Kidney capillary endothelial cell (primary cell): ENCODE measurements at regions not wholly inside any gene's neighbourhood (a gene's known extent, or its start where the extent isn't known, plus 50 kb on each side); places are given as distances from the start of the nearest gene placed in this dataset.

Experiments used
- DNase-seq: peaks from one replicate; pipeline ENCODE4 v3.0.0-alpha.2; 2018; ENCODE audit warnings: low spot score

DNA sequence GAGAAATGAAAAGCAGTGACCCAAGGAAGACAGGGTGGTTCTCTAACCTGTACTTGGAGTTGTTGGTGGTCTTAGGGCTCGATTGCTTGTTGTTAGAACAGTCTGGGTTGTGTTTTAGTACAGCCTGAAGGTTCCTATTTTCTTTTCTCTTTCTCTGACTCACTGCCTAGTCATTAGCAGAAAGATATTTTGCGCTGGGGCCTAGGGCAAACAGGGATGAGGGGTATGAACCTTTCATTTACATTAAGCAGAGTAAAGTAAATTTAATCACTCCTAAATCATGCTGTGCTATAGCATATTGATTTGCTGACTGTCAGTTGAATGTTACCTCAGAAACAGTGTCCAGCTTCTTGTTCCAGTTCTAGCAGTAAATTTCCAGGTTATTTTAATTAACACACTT is 197.2 kb downstream of the RWDD3 start:
- DNase-seq: no peak

DNA sequence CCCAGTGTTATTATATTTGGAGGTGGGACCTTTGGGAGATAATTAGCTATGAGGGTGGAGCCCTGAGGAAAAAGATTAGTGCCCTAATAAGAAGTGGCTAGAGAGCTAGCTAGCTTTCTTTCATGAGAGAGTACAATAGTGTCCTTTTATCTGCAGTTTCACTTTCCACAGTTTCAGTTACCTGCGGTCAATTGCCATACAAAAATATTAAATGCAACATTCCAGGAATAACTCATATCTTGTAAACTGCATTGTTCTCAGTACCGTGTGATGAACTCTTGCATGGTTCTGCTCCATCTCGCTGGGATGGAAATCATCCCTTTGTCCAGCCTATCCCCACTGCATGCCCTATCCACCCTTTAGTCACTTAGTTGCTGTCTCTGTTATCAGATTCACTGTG is 201.6 kb downstream of the RWDD3 start:
- DNase-seq: no peak

DNA sequence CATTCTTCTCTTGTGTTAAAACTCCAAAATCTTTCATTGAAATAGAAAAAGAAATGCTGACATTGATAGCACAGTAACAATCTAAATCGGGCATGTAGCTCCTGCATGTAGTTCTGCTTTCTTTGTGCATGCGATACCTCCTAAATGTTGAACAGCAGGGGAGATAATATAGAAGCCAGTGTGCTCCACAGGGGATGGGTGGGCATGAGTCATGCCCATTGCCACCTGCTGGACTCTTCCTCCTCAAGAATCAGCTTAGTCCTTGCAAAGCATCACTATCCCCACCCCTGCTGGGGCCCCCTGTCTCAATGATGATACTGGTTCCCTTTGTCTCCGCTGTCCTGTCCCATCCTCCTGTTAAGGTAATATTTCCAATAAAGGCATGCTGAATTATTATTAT is 203.0 kb downstream of the RWDD3 start:
- no peak for DNase-seq

DNA sequence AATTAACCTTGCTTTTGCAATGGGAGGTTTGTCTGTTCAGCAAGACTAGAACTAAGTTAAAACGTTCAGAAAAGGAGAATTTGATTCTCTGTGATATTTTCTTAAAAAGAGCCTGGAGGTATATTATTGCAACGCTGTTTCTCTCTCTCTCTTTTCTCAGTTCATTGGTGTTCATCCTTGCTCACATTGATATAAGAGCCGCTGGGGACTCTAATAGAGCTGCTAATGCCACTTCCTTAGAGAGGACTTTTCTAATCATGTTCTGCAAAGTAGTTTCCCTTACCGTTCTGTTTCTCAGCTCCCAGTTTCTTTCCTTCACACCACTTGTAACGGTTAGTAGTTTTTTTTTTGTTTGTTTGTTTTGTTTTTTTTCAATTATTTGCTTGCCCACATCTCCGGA is 203.8 kb downstream of the RWDD3 start:
- DNase-seq: no peak

DNA sequence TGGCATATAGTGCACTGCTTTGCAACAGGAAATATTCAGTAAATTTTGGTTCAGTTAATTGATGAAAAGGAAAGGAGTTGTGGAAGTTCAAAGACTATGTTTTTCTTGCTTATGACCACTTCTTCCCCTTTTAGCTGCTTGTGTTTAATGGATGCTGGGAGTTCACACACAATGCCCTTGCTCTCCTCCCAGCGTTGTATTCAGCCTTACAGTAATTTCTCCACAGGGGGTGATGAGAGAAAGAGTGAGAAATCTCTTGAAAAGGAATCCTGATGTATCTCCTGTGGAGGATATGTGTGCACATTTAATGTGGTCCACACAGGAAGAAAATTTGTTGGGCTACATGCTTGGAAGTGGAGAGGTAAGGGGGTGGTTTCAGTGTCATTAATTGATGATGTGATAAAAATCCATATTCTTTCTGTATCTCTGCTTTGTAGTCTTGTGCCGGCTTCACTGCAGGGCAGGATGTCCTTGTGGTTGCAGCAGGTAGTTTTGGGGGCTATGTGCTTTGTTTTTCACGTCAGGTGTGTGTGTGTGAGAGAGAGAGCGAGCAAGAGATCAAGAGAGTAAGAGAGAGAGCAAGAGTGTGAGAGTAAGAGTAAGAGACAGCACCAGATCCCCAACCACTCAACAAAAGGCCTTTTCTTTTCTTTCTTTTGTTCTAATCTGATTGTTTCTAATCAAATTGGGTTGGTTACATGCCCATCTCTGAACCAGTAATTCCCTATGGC is 204.4 kb downstream of the RWDD3 start:
- no peak for DNase-seq

DNA sequence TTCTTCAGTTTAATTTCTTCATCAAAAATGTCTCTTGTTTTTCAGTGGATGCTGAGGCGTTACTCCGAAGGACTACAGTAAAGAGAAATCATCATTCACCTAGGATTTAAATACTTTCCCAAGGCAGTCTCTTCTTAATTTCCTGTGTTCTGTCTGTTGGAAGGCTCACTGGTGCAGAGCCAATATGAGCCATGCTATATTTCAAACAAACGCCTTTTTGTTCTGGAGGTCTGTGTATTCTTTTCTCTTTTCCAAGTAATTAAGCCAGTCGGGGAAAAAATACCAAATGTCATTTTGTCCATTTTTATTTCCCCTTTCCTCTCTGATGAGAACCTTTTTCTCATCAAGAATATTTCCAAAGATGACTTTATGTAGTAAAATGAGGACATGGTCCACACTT is 206.5 kb downstream of the RWDD3 start:
- no peak for DNase-seq

DNA sequence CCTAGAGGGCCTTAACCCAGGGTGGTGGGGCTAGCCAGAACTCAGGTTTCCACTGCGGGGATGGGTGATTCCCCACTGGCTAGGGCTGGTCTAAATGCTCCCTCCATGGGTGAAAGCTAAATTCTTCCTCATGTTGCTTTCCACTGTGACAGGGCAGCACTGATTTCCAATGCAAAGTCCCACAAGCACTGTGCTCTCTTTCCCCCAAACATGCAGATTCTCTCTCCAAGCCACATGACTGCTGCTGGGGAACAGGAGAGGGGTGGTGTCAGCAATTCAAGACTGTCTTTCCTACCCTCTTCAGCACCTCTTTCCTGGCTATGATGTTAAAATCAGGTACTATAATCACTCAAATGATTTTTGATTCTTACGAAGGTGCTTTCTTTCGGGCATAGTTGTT is 215.5 kb downstream of the RWDD3 start:
- DNase-seq: no peak

DNA sequence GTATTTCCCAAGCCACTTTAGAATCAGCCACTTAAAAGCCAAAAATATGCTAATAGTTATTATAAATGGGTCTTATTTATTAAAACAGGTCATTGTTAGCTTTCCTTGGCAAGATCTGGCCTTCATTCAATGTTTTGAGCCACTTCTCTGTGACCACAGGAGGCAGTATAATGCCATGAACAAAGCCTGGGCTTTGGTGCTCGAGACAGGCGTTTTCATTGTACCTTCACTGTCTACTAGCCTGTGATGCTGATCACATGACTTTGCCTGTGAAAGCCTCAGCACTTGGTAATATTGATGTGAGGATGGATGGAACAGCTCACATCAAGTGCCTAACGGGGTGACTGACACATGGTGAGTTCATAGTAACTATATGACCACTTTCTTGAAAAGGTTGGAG is 217.0 kb downstream of the RWDD3 start:
- DNase-seq: no peak

DNA sequence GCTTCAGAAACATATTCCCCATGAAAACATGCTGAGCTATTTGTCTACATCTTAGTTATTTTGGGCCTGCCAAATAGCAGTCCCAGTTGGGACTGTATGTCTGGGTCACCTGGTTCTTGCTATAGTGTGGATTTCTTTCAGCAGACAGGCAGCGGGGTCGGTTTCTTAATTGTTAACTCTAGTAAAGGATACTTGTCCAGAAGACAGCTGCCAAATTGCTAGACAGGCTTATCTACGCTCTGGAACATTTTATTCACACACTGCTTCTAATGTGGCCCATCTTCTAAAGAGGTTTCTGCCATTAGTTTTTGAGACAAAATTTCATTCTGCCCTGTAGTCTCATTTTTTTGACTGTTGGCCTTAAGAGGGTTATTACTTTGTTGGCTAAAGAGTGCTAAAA is 217.9 kb downstream of the RWDD3 start:
- no peak for DNase-seq

DNA sequence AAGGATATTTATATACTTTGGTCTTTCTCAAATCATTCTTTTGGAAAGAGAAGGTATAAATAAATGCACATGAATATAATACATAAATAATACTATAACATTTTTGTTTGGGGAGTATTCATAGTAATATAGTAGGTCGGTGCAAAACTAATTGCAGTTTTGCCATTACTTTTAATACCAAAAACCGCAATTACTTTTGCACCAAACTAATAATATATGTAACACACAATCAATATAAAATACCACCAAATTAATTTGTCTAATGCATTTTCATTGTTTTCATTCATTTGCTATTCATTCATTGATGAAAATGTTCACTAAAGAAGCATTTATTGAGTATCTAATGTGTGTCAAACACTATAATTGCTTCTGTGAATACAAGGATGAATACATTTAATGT is 219.0 kb downstream of the RWDD3 start:
- no peak for DNase-seq

DNA sequence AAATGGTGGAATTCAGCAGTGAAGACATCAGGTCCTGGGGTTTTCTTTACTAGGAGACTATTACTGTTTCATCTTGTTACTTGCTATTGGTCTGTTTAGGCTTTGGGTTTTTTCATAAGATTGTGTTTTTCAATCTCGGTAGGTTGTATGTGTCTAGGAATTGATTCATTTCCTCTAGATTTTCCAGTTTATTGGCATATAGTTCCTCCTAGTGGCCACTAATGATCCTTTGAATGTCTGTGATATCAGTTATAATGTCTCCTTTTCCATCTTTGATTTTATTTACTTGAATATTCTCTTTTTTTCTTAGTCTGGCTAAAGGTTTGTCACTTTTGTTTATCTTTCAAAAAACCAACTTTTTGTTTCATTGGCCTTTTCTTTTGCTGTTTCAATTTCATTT is 233.0 kb downstream of the RWDD3 start:
- no peak for DNase-seq

DNA sequence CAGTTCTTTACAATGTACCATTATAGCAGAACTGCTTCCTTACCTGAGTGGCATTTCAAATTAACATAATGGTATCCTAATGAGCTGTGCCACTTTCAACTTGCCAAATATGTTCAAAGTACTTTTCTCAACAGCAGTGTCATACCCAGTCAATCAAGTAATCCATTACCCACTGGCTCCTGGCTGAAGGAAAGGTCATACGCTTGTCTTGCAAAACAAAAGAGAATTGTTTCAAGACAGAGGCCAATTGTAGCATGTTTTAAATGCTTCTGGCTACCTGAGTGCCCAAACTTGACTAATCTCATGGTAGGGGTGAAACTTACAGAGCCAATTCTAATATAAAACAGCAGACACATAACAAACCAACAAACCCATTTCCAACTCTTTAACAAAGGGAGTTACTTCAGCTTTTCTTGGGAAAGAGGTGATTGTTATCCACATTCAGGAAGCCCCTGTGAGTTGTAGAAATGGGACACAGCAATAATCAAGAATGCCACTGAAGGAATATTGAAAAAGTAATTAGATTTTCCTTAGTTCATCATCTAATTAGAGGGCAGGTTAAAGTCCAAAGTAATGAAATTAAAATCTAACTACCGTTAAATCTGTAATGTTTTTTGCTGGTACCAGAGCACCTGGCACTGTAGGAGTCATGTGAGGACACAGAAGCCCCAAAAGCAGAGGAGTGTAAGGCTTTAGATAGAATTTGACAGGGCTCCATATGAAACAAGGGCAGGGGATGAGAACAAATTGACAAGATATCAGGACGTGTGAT is 241.9 kb downstream of the RWDD3 start:
- no peak for DNase-seq

DNA sequence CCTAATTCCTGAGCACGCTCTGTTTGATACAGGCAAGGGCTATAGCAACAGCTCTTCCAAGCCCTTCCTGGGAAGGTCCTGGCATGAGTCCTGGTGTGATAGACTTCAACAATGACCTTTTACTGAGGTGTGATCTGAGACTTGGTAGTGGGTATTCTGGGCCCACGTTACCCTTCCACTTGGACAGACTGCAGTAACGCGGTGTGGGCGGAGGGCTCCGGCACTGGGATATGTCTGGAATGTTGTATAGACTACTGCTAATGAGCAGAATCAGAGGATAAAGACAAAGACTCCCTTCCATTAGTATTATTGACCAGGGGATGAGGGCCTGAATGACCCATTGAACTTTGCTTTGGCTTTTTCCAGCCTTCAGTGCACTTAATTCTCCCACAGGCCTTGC is 262.3 kb downstream of the RWDD3 start:
- no peak for DNase-seq

DNA sequence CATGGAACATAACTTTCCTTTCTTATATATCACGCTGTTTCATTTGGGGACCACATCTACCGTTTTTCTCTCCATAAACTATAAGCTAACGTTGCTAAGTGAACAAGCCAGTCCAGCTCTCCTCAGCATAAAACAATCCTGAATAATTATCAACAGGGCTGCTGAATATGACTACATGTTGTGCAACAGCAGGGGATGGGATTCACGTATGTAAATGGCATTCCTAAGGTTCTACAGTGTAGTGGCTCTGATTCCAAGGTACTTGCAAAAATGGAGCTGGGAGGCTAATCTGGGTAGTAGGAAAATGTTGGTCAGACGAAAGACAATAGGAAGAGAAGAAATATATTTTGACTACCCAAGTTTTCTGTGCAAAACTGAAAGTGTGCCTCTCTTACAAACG is 262.8 kb downstream of the RWDD3 start:
- no peak for DNase-seq

DNA sequence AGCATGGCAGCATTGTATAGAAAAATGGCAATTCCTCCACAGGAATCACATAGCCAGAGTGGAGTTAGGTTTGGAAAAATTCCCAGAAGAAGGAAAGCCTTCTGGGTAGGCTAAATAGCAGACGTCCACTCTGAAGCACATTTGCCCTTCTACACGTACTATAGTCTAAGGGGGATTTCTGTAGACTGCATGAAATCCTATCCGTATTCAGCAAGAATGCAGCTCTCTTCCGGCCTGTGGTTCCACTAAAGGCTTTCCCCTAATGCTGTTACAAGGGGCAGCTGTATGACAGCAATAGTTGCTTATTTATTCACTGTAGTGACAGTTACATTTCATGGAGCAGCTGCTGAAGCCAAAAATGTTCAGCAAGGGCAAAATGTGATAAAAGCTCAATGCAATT is 263.6 kb downstream of the RWDD3 start:
- no peak for DNase-seq

DNA sequence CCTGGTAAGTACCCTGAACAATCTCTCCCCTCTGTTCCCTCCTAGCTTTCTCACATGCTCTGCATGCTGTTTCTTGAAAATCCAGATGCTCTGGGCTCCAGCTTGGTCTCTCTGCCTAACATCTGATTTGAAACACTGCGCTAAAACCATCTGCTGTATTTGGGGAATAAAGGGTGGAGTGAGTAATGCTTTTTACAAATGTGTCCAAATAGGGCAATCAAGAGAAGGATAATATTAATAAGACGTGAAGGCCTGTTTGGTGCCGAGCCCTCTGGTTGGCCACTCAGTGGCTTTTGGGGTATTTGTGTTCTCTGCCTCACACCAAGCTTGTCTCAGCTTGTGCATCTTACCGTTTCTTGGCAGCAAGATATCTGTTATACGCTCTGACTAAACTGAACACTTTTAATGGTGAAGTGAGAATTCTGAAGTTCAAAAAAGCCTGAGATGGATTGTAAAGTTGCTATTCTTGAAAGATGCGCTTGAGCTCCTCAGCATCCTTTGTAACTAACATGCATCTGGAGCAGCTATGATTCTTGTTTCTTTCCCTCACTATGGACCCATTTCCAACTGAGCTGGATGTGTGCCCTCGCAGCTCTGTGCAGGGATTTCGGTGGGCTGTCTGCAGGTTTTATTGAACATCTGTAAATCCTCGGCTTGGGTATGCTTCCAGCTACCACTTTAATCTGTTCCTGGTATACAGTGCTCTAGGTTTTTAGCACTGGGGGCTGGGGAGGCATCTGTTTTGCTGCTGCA is 269.4 kb downstream of the RWDD3 start:
- DNase-seq: no peak

DNA sequence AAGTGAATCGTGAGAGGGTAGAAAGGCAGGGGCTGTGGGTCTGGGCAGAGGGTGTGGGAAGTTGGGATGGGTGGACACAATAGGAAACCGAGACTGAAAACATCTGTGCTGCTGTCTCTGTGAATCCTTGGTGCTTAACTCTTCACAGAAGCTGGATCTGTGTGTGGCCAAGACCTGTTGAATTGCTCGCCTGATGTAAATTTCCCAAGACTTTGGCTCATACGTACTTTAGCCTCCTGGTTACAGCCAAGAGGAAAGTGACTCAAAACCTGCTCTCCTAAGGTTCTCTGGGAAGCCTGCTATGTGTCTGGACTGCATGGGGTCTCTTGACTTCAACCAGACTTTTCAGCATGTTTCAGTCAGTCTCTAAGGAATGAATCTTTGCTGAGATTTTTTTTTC is 270.3 kb downstream of the RWDD3 start:
- DNase-seq: no peak

DNA sequence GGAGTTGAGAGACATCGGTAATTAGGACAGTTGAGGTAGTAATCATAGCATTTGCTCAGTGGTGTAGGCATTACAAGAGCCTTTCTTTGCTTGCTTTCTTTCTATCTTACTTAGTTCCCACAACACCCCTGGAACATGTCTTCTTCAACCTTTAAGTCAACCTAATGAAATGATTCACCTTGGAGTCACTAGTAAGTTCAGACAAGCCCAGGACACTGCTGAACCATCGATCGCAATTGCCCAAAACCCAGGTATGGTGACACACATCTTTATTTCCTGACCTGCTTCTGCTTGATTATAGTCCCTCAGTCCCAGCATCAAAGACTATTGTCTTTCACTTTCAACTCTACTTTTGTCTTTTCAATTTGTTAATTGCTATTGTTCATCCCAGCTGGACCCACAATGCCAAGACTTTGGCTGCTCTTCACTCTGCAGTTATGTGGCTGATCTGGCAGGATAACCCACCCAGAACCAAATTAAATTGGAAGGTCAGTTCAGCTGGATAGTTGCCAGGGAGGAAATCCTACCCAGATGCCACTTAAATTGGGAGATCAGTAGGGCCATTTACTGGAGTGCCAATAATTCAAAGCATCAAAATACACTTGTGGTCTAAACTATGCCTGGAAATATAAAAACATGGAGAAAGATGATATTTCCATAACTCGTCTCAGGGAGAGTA is 272.9 kb downstream of the RWDD3 start:
- DNase-seq: no peak

DNA sequence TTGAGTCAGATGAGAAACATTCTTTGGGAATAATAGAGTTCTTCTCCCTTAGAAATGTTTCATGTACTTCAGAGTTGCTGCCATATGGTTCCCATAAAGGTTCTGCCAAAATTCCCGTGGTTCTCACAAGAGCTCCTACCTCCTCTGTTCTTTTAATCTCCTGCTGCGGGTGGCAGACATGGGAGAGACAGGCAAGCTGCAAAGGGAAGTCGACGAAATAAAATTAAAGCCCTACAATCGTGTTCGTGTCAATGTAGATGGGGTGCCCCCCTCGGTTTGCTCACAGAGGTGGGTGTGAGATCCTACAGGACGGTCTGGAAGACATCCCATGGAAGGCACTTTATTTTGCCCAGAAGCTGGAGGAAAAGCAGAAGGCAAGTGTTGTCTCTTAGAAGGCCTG is 276.0 kb downstream of the RWDD3 start:
- no peak for DNase-seq

DNA sequence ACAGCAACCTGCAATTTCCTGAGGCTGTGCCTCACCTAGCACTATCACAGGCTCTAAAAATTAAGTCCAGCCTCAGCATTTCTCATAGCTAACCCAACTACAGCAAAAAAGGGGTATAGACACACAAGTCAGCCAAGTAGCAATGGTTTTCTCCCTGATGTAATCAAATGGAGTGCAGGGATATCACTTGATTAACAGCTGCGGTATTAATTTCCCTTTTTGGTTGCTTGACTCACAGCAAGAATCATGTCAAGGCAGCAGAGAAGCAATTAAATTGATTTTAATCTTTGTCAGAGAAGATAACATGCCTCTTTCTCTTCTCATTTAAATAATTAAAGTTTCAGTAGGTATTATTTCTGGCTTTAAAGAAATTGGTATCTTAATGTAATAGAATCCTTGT is 278.9 kb downstream of the RWDD3 start:
- DNase-seq: no peak

DNA sequence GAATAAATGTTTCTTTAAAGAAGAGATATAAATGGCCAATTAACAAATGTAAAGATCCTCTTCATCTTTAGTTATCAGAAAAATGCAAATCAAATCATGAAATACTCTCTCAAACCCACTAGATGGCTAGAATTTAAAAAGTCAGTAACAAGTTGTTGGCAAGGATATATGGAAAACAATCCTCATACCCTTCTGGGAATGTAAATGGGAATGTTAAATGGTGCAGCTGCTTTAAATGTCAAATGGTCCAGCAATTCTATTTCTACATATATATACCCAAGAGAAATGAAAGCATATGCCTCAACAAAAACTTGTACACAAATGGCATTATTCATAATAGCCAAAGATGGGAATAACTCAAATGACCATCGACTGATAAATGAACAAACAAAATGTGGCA is 283.5 kb downstream of the RWDD3 start:
- no peak for DNase-seq

DNA sequence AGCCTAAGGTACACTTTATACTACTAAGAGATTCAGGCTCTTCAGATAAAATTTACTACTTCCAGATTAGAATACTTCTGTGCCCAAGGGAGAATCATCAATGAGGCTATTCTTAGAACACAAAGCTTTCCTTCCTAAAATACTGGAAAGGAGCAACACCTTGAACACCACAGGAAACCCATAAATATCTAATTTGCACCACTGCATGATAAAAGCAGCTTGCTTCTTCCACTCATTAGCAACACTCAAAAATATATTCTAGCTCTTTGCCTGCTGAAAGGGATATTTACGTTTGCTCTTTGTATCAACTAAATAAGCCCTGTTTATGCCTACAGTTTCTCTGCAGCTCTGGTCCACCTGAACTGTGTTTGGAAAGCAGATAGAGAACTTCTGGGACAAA is 284.3 kb downstream of the RWDD3 start:
- no peak for DNase-seq

DNA sequence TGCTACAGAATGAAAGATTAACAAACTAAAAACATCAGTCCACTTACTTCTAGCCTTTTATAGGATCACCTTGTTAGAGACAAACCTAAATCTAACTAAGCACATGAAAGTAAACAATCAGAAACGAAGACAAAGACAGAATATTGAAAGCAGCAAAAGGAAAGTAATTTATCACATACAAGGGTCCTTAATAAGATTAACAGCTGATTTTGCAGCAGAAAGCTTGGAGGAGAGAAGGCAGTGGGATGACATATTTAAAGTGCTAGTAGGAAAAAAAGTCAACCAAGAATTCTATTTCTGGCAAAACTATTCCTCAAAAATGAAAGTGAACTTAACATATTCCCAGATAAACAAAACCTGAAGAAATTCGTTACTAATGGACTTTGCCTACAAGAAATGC is 286.4 kb downstream of the RWDD3 start:
- no peak for DNase-seq
